Panc1 (cell line): ENCODE measurements at regions not wholly inside any gene's neighbourhood (a gene's known extent, or its start where the extent isn't known, plus 50 kb on each side); places are given as distances from the start of the nearest gene placed in this dataset.

Experiments used
- ATAC-seq: fragments of 200-7000 bp; cut with Tn5 transposase; 2 replicates; pipeline ENCODE4 v1.9.1; 2020; ENCODE audit warnings: mild to moderate bottlenecking, moderate library complexity
- BruUV-seq: library from RNA; stranded (reverse); fragments of 400-500 nt; replicated peaks from 2 replicates; lab custom pipeline; 2021; lab: Mats Ljungman, UMichigan
- CTCF ChIA-PET: fragments of 300-600 bp; sonication (Branson Sonifier 250); formaldehyde crosslinking; loops from one replicate; lab custom pipeline; 2022; ENCODE audit warnings: antibody characterized with exemption; lab: Charles Lee
- POLR2A ChIA-PET: fragments of 300-600 bp; sonication (Branson Sonifier 250); formaldehyde crosslinking; loops from one replicate; lab custom pipeline; 2022; ENCODE audit warnings: antibody characterized with exemption; lab: Charles Lee
- DNase-seq: peaks from one replicate; pipeline ENCODE4 v3.0.0-alpha.2; 2010; ENCODE audit warnings: low read depth, low spot score
- H3K27ac ChIP-seq: 2 replicates; pipeline ENCODE4 v1.5.1; 2011; ENCODE audit warnings: mild to moderate bottlenecking, low read length, inconsistent platforms
- H3K27me3 ChIP-seq: fragments of 200-500 bp; sonication (Bioruptor generic); 2 replicates; pipeline ENCODE4 v1.6.0; 2014; ENCODE audit warnings: low read length, inconsistent platforms; ENCODE audit not compliant: control insufficient read depth, insufficient read depth
- H3K36me3 ChIP-seq: fragments of 200-500 bp; sonication (Bioruptor generic); 2 replicates; pipeline ENCODE4 v1.5.1; 2014; ENCODE audit warnings: inconsistent platforms, mild to moderate bottlenecking, low read length, moderate library complexity; ENCODE audit not compliant: control insufficient read depth, insufficient read depth
- H3K4me1 ChIP-seq: 2 replicates; pipeline ENCODE4 v1.5.1; 2011; ENCODE audit warnings: inconsistent platforms, mild to moderate bottlenecking, low read length, moderate library complexity; ENCODE audit not compliant: control insufficient read depth, insufficient read depth
- H3K4me3 ChIP-seq, 2 experiments: 2 replicates each; pipeline ENCODE4 v1.5.1; 2011 to 2012; ENCODE audit warnings: low read depth in 2 of 2, low read length in 2 of 2, mild to moderate bottlenecking in 2 of 2, inconsistent platforms in 1 of 2, moderate library complexity in 1 of 2
- H3K9me3 ChIP-seq: fragments of 200-500 bp; sonication (Bioruptor generic); 2 replicates; pipeline ENCODE4 v1.5.1; 2014; ENCODE audit warnings: low read depth, mild to moderate bottlenecking, inconsistent platforms, low read length, moderate library complexity; ENCODE audit not compliant: control insufficient read depth, insufficient read depth
- CTCF ChIP-seq: fragments of 450-650 bp; IDR thresholded peaks from 2 replicates; pipeline ENCODE4 v1.5.1; 2017; ENCODE audit warnings: mild to moderate bottlenecking
- POLR2AphosphoS5 ChIP-seq: IDR thresholded peaks from 2 replicates; pipeline ENCODE4 v1.6.1; 2012; ENCODE audit warnings: mild to moderate bottlenecking, low read depth, low read length, moderate library complexity
- REST ChIP-seq, 2 experiments: IDR thresholded peaks; 2 replicates each; pipeline ENCODE4 v1.6.1; 2011 to 2012; ENCODE audit warnings: low read depth in 2 of 2, control low read depth in 1 of 2, low read length in 1 of 2, mild to moderate bottlenecking in 1 of 2, moderate library complexity in 1 of 2; ENCODE audit not compliant: insufficient read depth in 1 of 2
- SIN3A ChIP-seq: IDR thresholded peaks from 2 replicates; pipeline ENCODE4 v1.6.1; 2012; ENCODE audit warnings: low read depth, mild to moderate bottlenecking, low read length, moderate library complexity, borderline replicate concordance; ENCODE audit not compliant: insufficient read depth
- TCF7L2 ChIP-seq: IDR thresholded peaks from 2 replicates; pipeline ENCODE4 v1.6.1; 2011; ENCODE audit warnings: mild to moderate bottlenecking, low read depth, low read length, inconsistent platforms
- in situ Hi-C: cut with HindIII; loops from 2 replicates; pipeline ENCODE4 v1.10.0; 2016; ENCODE audit warnings: low sequenced_read_pairs, low pct_unique_long_range_greater_than_20kb
- intact Hi-C: fragments of 100-400 bp; cut with micrococcal nuclease; formaldehyde crosslinking; loops from one replicate; pipeline ENCODE4 v1.10.0; 2022; ENCODE audit not compliant: unreplicated experiment

GRCh38 chr17:14630621-14631020, 329.7 kb downstream of the HS3ST3B1 start:
- H3K9me3 ChIP-seq: no peaks in the 10 kb centered on the region
- BruUV-seq: no TSS peak
- ATAC-seq (no peak), DNase-seq (no peak)
- intact Hi-C loops (no loop called here), in situ Hi-C loops (no loop called here)
- H3K4me3 ChIP-seq: no peak overlapping the region
- CTCF ChIA-PET: no interaction called here
- no peak overlapping the region for H3K27ac ChIP-seq
- POLR2A ChIA-PET: no interaction called here
- H3K36me3 ChIP-seq: no peaks in the 10 kb centered on the region
- H3K4me1 ChIP-seq: no peaks in the 10 kb centered on the region
- H3K27me3 ChIP-seq: no peaks in the 10 kb centered on the region
- TF ChIP-seq TCF7L2 (no peak), CTCF (no peak), SIN3A (no peak), POLR2AphosphoS5 (no peak), REST (IDR thresholded peaks at IDR 0.05; ENCODE audit: insufficient read depth in 1 of 2, low read depth in 2 of 2, low read length in 1 of 2) (no peak)

GRCh38 chr17:14630046-14630445, 329.2 kb downstream of the HS3ST3B1 start:
- no peaks in the 10 kb centered on the region for H3K36me3 ChIP-seq
- in situ Hi-C loops: no loop called here
- POLR2A ChIA-PET: no interaction called here
- H3K4me3 ChIP-seq: no peak overlapping the region
- H3K9me3 ChIP-seq: no peaks in the 10 kb centered on the region
- intact Hi-C loops: no loop called here
- DNase-seq: no peak
- no peak for ATAC-seq
- no peaks in the 10 kb centered on the region for H3K4me1 ChIP-seq
- no peak for TF ChIP-seq TCF7L2
- TF ChIP-seq POLR2AphosphoS5: no peak
- TF ChIP-seq SIN3A: no peak
- no peak for TF ChIP-seq REST (IDR thresholded peaks at IDR 0.05; ENCODE audit: insufficient read depth in 1 of 2, low read depth in 2 of 2, low read length in 1 of 2)
- no peak for TF ChIP-seq CTCF
- H3K27ac ChIP-seq: no peak overlapping the region
- CTCF ChIA-PET: no interaction called here
- no peaks in the 10 kb centered on the region for H3K27me3 ChIP-seq
- BruUV-seq: no TSS peak
